ENCODE measurements at regions not wholly inside any gene's neighbourhood (a gene's known extent, or its start where the extent isn't known, plus 50 kb on each side); places are given as distances from the start of the nearest gene placed in this dataset.

DNA sequence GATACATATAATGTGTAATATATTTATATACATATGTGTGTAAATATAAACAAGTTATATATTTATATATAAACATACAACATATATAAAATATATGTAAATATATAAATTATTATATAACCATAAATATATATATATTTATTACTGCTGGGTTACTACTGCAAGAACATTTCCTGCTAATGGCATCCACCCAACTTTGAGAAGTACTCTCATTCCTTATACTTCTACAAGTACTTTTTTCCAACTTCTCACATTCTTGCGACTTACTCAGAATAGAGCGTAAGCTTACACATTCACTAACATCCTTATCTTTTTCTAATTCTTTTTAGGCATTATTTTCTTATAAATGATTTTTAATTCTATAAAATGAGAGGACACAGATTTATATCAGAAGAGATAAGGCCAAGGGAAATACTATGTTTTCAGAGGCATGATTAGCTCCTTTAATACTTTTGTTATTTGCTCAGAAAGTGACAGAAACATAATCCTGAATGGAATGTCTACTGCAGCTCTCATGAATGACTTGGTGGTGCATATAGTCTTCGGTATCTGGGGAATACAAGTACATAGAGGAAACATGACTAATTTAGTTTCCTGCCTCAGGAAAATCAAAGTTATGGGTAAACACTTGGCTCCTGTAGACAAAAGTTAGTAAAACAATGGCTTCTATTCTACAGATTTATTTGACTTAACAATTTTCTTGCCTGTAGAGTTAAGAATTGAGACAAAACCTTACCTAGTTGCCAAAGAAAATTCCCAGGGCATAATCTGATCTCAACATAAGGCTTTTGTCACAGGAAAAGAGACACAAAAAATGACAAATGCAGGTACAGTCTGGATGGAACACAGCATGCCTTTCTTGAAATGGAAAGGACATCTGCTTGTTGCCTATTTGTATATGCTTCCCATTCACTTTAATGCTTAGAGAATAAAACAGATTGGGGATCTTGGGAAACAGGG, 453.9 kb downstream of the SQOR start:
- no peak for TF ChIP-seq SRF (IDR thresholded peaks at IDR 0.05; ENCODE audit: low read depth, low read length)
- no peak for TF ChIP-seq EP300 (IDR thresholded peaks at IDR 0.05; ENCODE audit: borderline replicate concordance in 1 of 2, low read depth in 2 of 2, low read length in 2 of 2)
- no peak for TF ChIP-seq CEBPB (IDR thresholded peaks at IDR 0.05; ENCODE audit: low read depth, low read length)
- TF ChIP-seq, protein P1, sequence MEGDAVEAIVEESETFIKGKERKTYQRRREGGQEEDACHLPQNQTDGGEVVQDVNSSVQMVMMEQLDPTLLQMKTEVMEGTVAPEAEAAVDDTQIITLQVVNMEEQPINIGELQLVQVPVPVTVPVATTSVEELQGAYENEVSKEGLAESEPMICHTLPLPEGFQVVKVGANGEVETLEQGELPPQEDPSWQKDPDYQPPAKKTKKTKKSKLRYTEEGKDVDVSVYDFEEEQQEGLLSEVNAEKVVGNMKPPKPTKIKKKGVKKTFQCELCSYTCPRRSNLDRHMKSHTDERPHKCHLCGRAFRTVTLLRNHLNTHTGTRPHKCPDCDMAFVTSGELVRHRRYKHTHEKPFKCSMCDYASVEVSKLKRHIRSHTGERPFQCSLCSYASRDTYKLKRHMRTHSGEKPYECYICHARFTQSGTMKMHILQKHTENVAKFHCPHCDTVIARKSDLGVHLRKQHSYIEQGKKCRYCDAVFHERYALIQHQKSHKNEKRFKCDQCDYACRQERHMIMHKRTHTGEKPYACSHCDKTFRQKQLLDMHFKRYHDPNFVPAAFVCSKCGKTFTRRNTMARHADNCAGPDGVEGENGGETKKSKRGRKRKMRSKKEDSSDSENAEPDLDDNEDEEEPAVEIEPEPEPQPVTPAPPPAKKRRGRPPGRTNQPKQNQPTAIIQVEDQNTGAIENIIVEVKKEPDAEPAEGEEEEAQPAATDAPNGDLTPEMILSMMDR (IDR thresholded peaks at IDR 0.05; ENCODE audit: control extremely low read depth in 1 of 3, insufficient read depth in 1 of 3, low read depth in 1 of 3, low read length in 3 of 3) = no peak
- no peak for TF ChIP-seq EZH2 (IDR thresholded peaks at IDR 0.05; ENCODE audit: low read depth, low read length, severe bottlenecking)
- no peak for TF ChIP-seq BACH1 (IDR thresholded peaks at IDR 0.05; ENCODE audit: low read length)
- TF ChIP-seq TBP (IDR thresholded peaks at IDR 0.05; ENCODE audit: low read depth, low read length) = no peak
- no peak for TF ChIP-seq GABPA (IDR thresholded peaks at IDR 0.05; ENCODE audit: borderline replicate concordance, insufficient read depth, low read length)
- no peak for TF ChIP-seq SP4 (IDR thresholded peaks at IDR 0.05; ENCODE audit: low read length)
- TF ChIP-seq PHF8 (conservative IDR thresholded peaks at IDR 0.05; ENCODE audit: low read depth, low read length) = no peak

Measured in H1 (cell line).